Lower leg skin (tissue), 4 donors: ENCODE measurements at regions not wholly inside any gene's neighbourhood (a gene's known extent, or its start where the extent isn't known, plus 50 kb on each side); places are given as distances from the start of the nearest gene placed in this dataset.
"Not testable (repeated sequence)": the region's sequence is repeated elsewhere in the genome, so short reads cannot be mapped to it uniquely, and the experiment has no call there.

Source experiments
- DNase-seq, 2 donors: peaks; one replicate each; pipeline ENCODE4 v3.0.0-alpha.2; 2019; ENCODE audit warnings: low spot score in 2 of 2
- H3K4me3 ChIP-seq: fragments of 200-600 bp; sonication (generic); 2 replicates; pipeline ENCODE4 v1.5.1; 2017; ENCODE audit warnings: mild to moderate bottlenecking, low read depth; ENCODE audit not compliant: poor library complexity, severe bottlenecking
- POLR2A ChIP-seq, 2 donors: fragments of 450-650 bp; IDR thresholded peaks; one replicate each; pipeline ENCODE4 v1.6.1; 2016 to 2017; ENCODE audit warnings: antibody characterized with exemption in 2 of 2, mild to moderate bottlenecking in 1 of 2, moderate library complexity in 1 of 2
- WGBS, 2 donors: methylation state at CpG; one replicate each; pipeline ENCODE4 v1.1.5; 2018; 5-methylcytosine and 5-hydroxymethylcytosine counted together
- intact Hi-C: fragments of 100-400 bp; cut with DNase I; formaldehyde crosslinking; loops from one replicate; pipeline ENCODE4 v1.15.0; 2023; ENCODE audit warnings: low total_unique reads
- TF ChIP-seq, protein P1 (sequence below), 3 donors: fragments of 450-650 bp; IDR thresholded peaks; one replicate each; pipeline ENCODE4 v1.5.1; 2016; ENCODE audit warnings: antibody characterized with exemption in 3 of 3, mild to moderate bottlenecking in 3 of 3, moderate library complexity in 2 of 3

DNA sequence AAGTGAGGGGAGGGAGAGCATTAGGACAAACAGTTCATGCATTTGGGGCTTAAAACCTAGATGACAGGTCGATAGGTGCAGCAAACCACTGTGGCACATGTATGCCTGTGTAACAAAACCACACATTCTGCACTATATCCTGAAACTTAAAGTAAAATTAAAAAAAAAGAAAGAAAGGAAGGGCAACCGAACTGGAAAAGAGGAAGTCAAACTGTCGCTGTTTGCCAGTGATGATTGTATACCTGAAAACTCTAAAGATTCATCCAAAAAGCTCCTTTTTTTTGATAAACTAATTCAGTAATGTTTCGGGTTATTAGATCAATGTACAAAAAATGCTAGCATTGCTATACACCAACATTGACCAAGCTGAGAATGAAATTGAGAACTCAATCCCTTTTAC lies 259.0 kb upstream of the ALG10 start:
- intact Hi-C loops: no loop called here
- TF ChIP-seq, protein P1, sequence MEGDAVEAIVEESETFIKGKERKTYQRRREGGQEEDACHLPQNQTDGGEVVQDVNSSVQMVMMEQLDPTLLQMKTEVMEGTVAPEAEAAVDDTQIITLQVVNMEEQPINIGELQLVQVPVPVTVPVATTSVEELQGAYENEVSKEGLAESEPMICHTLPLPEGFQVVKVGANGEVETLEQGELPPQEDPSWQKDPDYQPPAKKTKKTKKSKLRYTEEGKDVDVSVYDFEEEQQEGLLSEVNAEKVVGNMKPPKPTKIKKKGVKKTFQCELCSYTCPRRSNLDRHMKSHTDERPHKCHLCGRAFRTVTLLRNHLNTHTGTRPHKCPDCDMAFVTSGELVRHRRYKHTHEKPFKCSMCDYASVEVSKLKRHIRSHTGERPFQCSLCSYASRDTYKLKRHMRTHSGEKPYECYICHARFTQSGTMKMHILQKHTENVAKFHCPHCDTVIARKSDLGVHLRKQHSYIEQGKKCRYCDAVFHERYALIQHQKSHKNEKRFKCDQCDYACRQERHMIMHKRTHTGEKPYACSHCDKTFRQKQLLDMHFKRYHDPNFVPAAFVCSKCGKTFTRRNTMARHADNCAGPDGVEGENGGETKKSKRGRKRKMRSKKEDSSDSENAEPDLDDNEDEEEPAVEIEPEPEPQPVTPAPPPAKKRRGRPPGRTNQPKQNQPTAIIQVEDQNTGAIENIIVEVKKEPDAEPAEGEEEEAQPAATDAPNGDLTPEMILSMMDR (IDR thresholded peaks at IDR 0.05): no peak
- TF ChIP-seq POLR2A (IDR thresholded peaks at IDR 0.05): no peak
- DNase-seq: no peak
- WGBS, 2 donors: 74% methylated on average over 4 of the region's 4 CpGs
- no peak overlapping the region for H3K4me3 ChIP-seq

DNA sequence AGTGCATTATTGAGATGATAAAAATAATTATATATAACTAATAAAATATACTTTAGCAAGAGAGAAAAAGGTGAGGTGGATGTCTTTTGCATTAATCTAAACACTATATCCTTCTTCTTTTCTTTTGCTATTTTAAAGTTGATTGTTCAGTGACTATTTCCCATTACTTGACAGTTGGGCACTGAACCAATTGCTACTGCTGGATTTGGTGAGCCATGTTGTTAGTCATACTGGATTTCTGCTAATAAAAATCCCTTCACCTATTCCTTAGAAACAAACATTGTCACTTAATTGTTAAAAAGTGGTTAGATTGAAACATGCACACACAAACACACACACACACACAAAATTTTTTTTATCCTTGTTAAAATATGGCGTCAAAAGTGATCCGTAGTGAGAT lies 251.6 kb upstream of the ALG10 start:
- TF ChIP-seq POLR2A (IDR thresholded peaks at IDR 0.05): no peak
- TF ChIP-seq, protein P1 (IDR thresholded peaks at IDR 0.05): no peak
- no peak overlapping the region for H3K4me3 ChIP-seq
- WGBS, 2 donors: 78 to 82% methylated on average over 2 of the region's 2 CpGs
- intact Hi-C loops: no loop called here
- no peak for DNase-seq

DNA sequence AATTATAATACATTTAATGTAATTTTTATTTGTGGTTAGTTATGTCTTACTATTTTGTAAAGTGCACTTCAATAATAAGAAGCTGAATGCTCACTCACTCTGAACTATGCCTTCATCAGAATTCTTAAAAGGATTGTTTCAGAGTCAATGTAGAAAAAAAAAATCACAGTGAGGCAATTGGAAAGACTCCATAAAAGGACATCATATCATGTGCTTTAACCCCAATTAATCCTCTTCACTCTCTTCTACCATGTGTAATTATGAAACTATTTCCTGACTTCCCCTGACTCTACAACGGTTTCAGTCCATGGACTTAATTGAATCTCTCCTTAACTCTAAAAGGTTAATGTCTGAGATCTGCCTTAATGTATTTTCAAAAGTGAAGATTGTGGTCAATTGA lies 250.4 kb upstream of the ALG10 start:
- 44 to 63% methylated on average over 1 of the region's 1 CpG for WGBS, 2 donors
- no peak for DNase-seq
- H3K4me3 ChIP-seq: no peak overlapping the region
- TF ChIP-seq, protein P1 (IDR thresholded peaks at IDR 0.05): no peak
- no peak for TF ChIP-seq POLR2A (IDR thresholded peaks at IDR 0.05)
- intact Hi-C loops: no loop called here

DNA sequence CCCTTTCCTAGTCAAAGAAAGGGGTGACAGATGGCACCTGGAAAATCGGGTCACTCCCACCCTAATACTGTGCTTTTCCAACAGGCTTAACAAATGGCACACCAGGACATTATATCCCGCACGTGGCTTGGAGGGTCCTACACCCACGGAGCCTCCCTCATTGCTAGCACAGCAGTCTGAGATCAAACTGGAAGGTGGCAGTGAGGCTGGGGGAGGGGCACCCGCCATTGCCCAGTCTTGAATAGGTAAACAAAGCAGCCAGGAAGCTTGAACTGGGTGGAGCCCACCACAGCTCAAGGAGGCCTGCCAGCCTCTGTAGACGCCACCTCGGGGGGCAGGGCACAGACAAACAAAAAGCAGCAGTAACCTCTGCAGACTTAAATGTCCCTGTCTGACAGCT lies 249.2 kb upstream of the ALG10 start:
- WGBS, 2 donors: 83 to 90% methylated on average over 7 of the region's 7 CpGs
- DNase-seq, H3K4me3 ChIP-seq, intact Hi-C loops: not testable (repeated sequence)

DNA sequence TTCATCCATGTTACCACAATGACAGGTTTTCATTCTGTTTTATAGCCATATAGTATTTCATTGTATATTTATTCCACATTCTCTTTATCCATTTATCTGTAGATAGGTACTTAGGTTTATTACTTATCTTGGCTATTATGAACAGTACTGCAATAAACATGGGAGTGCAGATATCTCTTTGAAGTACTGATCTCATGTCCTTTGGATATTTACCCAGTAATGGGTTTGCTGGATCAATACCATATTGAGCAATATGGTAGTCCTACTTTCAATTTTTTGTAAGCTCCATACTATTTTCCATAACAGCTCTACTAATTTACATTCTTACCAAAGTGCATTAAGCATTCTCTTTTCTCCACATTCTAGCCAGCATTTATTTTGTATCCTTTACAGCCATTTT lies 235.8 kb upstream of the ALG10 start:
- no peak for TF ChIP-seq POLR2A (IDR thresholded peaks at IDR 0.05)
- TF ChIP-seq, protein P1 (IDR thresholded peaks at IDR 0.05): no peak
- intact Hi-C loops: no loop called here

DNA sequence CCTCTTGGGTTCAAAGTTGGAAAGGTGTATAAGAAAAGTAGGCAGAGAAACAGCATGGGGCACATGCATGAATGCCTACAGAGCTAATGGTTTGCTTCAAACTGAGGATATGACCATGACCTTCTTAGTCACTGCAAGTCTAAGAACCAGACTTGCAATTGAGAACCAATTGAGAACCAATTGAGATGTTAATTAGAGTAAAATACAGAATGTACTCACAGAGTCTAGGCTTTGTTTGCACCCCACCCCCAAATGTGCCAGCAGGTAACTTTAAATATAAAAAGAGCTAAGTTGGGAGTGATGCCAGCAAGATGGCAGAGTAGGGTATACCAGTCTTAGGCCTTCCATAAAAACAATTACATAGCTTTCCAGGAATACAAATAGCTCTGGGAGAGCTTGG lies 227.3 kb upstream of the ALG10 start:
- TF ChIP-seq POLR2A (IDR thresholded peaks at IDR 0.05): no peak
- TF ChIP-seq, protein P1 (IDR thresholded peaks at IDR 0.05): no peak
- no peak overlapping the region for H3K4me3 ChIP-seq
- DNase-seq: no peak
- intact Hi-C loops: no loop called here

More for the DNA sequence above, 235.8 kb upstream of the ALG10 start:
- no peak for DNase-seq
- H3K4me3 ChIP-seq: no peak overlapping the region
